ENCODE measurements at regions not wholly inside any gene's neighbourhood (a gene's known extent, or its start where the extent isn't known, plus 50 kb on each side); places are given as distances from the start of the nearest gene placed in this dataset.

- FAIRE-seq = no peak
Measured at GRCh38 chr12:70157099-70157498, 86.1 kb upstream of the CNOT2 start.

- FAIRE-seq = no peak
Measured at GRCh38 chr12:70165450-70165849, 77.8 kb upstream of the CNOT2 start.

- no peak for FAIRE-seq
Measured at GRCh38 chr12:70176290-70176689, 66.9 kb upstream of the CNOT2 start.

- no peak for FAIRE-seq
Measured at GRCh38 chr12:70177631-70178030, 65.6 kb upstream of the CNOT2 start.

GRCh38 chr12:70178038-70178437 lies 65.2 kb upstream of the CNOT2 start:
- FAIRE-seq = no peak

- no peak for FAIRE-seq
Measured at GRCh38 chr12:70180130-70180529, 63.1 kb upstream of the CNOT2 start.

GRCh38 chr12:70185301-70185700 lies 57.9 kb upstream of the CNOT2 start:
- FAIRE-seq = no peak

GRCh38 chr12:70186436-70186835 lies 56.8 kb upstream of the CNOT2 start:
- FAIRE-seq = no peak

GRCh38 chr12:70190262-70191010 lies 52.8 kb upstream of the CNOT2 start:
- no peak for FAIRE-seq
